Activated CD4-positive, alpha-beta T cell treated with anti-CD3 and anti-CD28 coated beads for 36 hours (primary cell): ENCODE measurements at regions not wholly inside any gene's neighbourhood (a gene's known extent, or its start where the extent isn't known, plus 50 kb on each side); places are given as distances from the start of the nearest gene placed in this dataset.

ENCODE experiments used
- ATAC-seq: fragments of 200-7000 bp; cut with Tn5 transposase; one replicate; pipeline ENCODE4 v1.10.0; 2021; ENCODE audit warnings: mild to moderate bottlenecking, moderate library complexity
- CTCF ChIA-PET: fragments of 350-600 bp; sonication (Branson Sonifier 250); formaldehyde crosslinking; loops from one replicate; lab custom pipeline; 2021; ENCODE audit warnings: antibody characterized with exemption; lab: Charles Lee
- POLR2A ChIA-PET: fragments of 350-600 bp; sonication (Branson Sonifier 250); formaldehyde crosslinking; loops from one replicate; lab custom pipeline; 2021; ENCODE audit warnings: antibody characterized with exemption, inconsistent platforms; lab: Charles Lee
- DNase-seq: peaks from one replicate; pipeline ENCODE4 v3.0.0-alpha.2; 2020
- H3K27ac Mint-ChIP-seq: one replicate; pipeline ENCODE4 v1.8.0; 2021; ENCODE audit warnings: mixed read lengths
- H3K27me3 Mint-ChIP-seq: one replicate; pipeline ENCODE4 v1.8.0; 2021; ENCODE audit warnings: mixed read lengths
- H3K36me3 Mint-ChIP-seq: one replicate; pipeline ENCODE4 v1.8.0; 2021; ENCODE audit warnings: low read depth, mixed read lengths
- H3K4me1 Mint-ChIP-seq: one replicate; pipeline ENCODE4 v1.8.0; 2021; ENCODE audit warnings: mixed read lengths
- H3K4me3 Mint-ChIP-seq: one replicate; pipeline ENCODE4 v1.8.0; 2021; ENCODE audit warnings: mild to moderate bottlenecking, moderate library complexity, mixed read lengths
- H3K9me3 Mint-ChIP-seq: one replicate; pipeline ENCODE4 v1.8.0; 2021; ENCODE audit warnings: low read depth, mixed read lengths
- intact Hi-C, 2 experiments: fragments of 100-400 bp; cut with DNase I in 1 of 2; cut with micrococcal nuclease in 1 of 2; formaldehyde crosslinking; loops; one replicate each; pipeline versions ENCODE4 v1.14.2 to v1.15.1; 2022 to 2024; cut with DNase I, micrococcal nuclease

GRCh38 chr2:164221473-164221872, 399.8 kb downstream of the GRB14 start:
- DNase-seq: no peak
- intact Hi-C loops: no loop called here
- Mint-ChIP-seq H3K36me3 (no peaks in the 10 kb centered on the region), H3K9me3 (peaks cover 3% of the 10 kb centered on the region), H3K27me3 (no peaks in the 10 kb centered on the region), H3K27ac (no peak overlapping the region), H3K4me1 (no peaks in the 10 kb centered on the region), H3K4me3 (no peak overlapping the region)
- ATAC-seq: no peak
- ChIA-PET POLR2A (no interaction called here), CTCF (no interaction called here)

GRCh38 chr2:164220265-164220664, 401.0 kb downstream of the GRB14 start:
- Mint-ChIP-seq H3K27me3 (no peaks in the 10 kb centered on the region), H3K36me3 (no peaks in the 10 kb centered on the region), H3K27ac (no peak overlapping the region), H3K4me3 (no peak overlapping the region), H3K9me3 (peaks cover 2% of the 10 kb centered on the region), H3K4me1 (no peaks in the 10 kb centered on the region)
- POLR2A ChIA-PET: no interaction called here
- intact Hi-C loops: no loop called here
- DNase-seq: no peak
- ATAC-seq: no peak
- CTCF ChIA-PET: no interaction called here

- no peak for DNase-seq
- Mint-ChIP-seq H3K4me1 (no peaks in the 10 kb centered on the region), H3K36me3 (no peaks in the 10 kb centered on the region), H3K4me3 (no peak overlapping the region), H3K27ac (no peak overlapping the region), H3K27me3 (no peaks in the 10 kb centered on the region), H3K9me3 (peaks cover 7% of the 10 kb centered on the region)
- POLR2A ChIA-PET: no interaction called here
- CTCF ChIA-PET: no interaction called here
- intact Hi-C loops: no loop called here
- ATAC-seq: no peak
Measured at GRCh38 chr2:164213916-164214315, 407.4 kb downstream of the GRB14 start.

- no peaks in the 10 kb centered on the region for H3K27me3 Mint-ChIP-seq
- H3K9me3 Mint-ChIP-seq: no peaks in the 10 kb centered on the region
- H3K4me1 Mint-ChIP-seq: no peaks in the 10 kb centered on the region
- ATAC-seq: no peak
- no peak overlapping the region for H3K27ac Mint-ChIP-seq
- no peak overlapping the region for H3K4me3 Mint-ChIP-seq
- intact Hi-C loops: no loop called here
- no peaks in the 10 kb centered on the region for H3K36me3 Mint-ChIP-seq
- ChIA-PET POLR2A (no interaction called here), CTCF (interaction anchor here (0.5 kb wide), 1 partner anchor 9 kb away, joined by 3 read pairs; no protein-coding TSS in a partner anchor)
- no peak for DNase-seq
Measured at GRCh38 chr2:164205347-164205746, 415.9 kb downstream of the GRB14 start.

- ChIA-PET POLR2A (no interaction called here), CTCF (interaction anchor here (0.6 kb wide), 1 partner anchor 9 kb away, joined by 3 read pairs; no protein-coding TSS in a partner anchor)
- ATAC-seq: no peak
- Mint-ChIP-seq H3K4me1 (no peaks in the 10 kb centered on the region), H3K27ac (no peak overlapping the region), H3K27me3 (no peaks in the 10 kb centered on the region), H3K9me3 (no peaks in the 10 kb centered on the region), H3K36me3 (no peaks in the 10 kb centered on the region), H3K4me3 (no peak overlapping the region)
- no peak for DNase-seq
- intact Hi-C loops: no loop called here
Measured at GRCh38 chr2:164203131-164203530, 418.2 kb downstream of the GRB14 start.

GRCh38 chr2:164198256-164198655, 423.0 kb downstream of the GRB14 start:
- ATAC-seq (no peak), DNase-seq (no peak)
- Mint-ChIP-seq H3K27ac (no peak overlapping the region), H3K4me1 (no peaks in the 10 kb centered on the region), H3K9me3 (no peaks in the 10 kb centered on the region), H3K27me3 (no peaks in the 10 kb centered on the region), H3K4me3 (no peak overlapping the region), H3K36me3 (no peaks in the 10 kb centered on the region)
- intact Hi-C loops: no loop called here
- POLR2A ChIA-PET: no interaction called here
- CTCF ChIA-PET: no interaction called here

- Mint-ChIP-seq H3K36me3 (no peaks in the 10 kb centered on the region), H3K4me3 (no peak overlapping the region), H3K4me1 (no peaks in the 10 kb centered on the region), H3K27me3 (no peaks in the 10 kb centered on the region), H3K27ac (no peak overlapping the region), H3K9me3 (peaks cover 9% of the 10 kb centered on the region)
- intact Hi-C loops: no loop called here
- ATAC-seq: no peak
- no peak for DNase-seq
- ChIA-PET POLR2A (no interaction called here), CTCF (no interaction called here)
Measured at GRCh38 chr2:164190700-164191099, 430.6 kb downstream of the GRB14 start.

- H3K27ac Mint-ChIP-seq: no peak overlapping the region
- no peaks in the 10 kb centered on the region for H3K36me3 Mint-ChIP-seq
- no peak for ATAC-seq
- peaks cover 9% of the 10 kb centered on the region for H3K9me3 Mint-ChIP-seq
- CTCF ChIA-PET: no interaction called here
- intact Hi-C loops: no loop called here
- POLR2A ChIA-PET: no interaction called here
- no peaks in the 10 kb centered on the region for H3K4me1 Mint-ChIP-seq
- no peaks in the 10 kb centered on the region for H3K27me3 Mint-ChIP-seq
- H3K4me3 Mint-ChIP-seq: no peak overlapping the region
- DNase-seq: no peak
Measured at GRCh38 chr2:164189851-164190250, 431.4 kb downstream of the GRB14 start.

GRCh38 chr2:164187121-164187520, 434.2 kb downstream of the GRB14 start:
- no peak for DNase-seq
- intact Hi-C loops: no loop called here
- Mint-ChIP-seq H3K9me3 (peaks cover 11% of the 10 kb centered on the region), H3K4me1 (no peaks in the 10 kb centered on the region), H3K27me3 (no peaks in the 10 kb centered on the region), H3K36me3 (no peaks in the 10 kb centered on the region), H3K4me3 (no peak overlapping the region), H3K27ac (no peak overlapping the region)
- ChIA-PET POLR2A (no interaction called here), CTCF (no interaction called here)
- no peak for ATAC-seq

GRCh38 chr2:164186591-164186990, 434.7 kb downstream of the GRB14 start:
- Mint-ChIP-seq H3K4me3 (no peak overlapping the region), H3K27ac (no peak overlapping the region), H3K27me3 (no peaks in the 10 kb centered on the region), H3K36me3 (no peaks in the 10 kb centered on the region), H3K4me1 (no peaks in the 10 kb centered on the region), H3K9me3 (peaks cover 11% of the 10 kb centered on the region)
- ChIA-PET CTCF (no interaction called here), POLR2A (no interaction called here)
- intact Hi-C loops: no loop called here
- no peak for DNase-seq
- no peak for ATAC-seq

GRCh38 chr2:164182116-164182627, 439.1 kb downstream of the GRB14 start:
- Mint-ChIP-seq H3K9me3 (peaks cover 9% of the 10 kb centered on the region), H3K27ac (no peak overlapping the region), H3K36me3 (no peaks in the 10 kb centered on the region), H3K4me1 (no peaks in the 10 kb centered on the region), H3K27me3 (no peaks in the 10 kb centered on the region), H3K4me3 (no peak overlapping the region)
- POLR2A ChIA-PET: no interaction called here
- CTCF ChIA-PET: no interaction called here
- ATAC-seq: no peak
- intact Hi-C loops: no loop called here
- no peak for DNase-seq

GRCh38 chr2:164178835-164179465, 442.3 kb downstream of the GRB14 start:
- POLR2A ChIA-PET: no interaction called here
- no peak for ATAC-seq
- H3K36me3 Mint-ChIP-seq: no peaks in the 10 kb centered on the region
- H3K4me3 Mint-ChIP-seq: no peak overlapping the region
- intact Hi-C loops: no loop called here
- no peak overlapping the region for H3K27ac Mint-ChIP-seq
- CTCF ChIA-PET: interaction anchor here (0.8 kb wide), 1 partner anchor 1648 kb away, joined by 3 read pairs; no protein-coding TSS in a partner anchor
- no peaks in the 10 kb centered on the region for H3K9me3 Mint-ChIP-seq
- no peak for DNase-seq
- H3K27me3 Mint-ChIP-seq: no peaks in the 10 kb centered on the region
- H3K4me1 Mint-ChIP-seq: no peaks in the 10 kb centered on the region
